Left lung (tissue), 4 donors: ENCODE measurements at regions not wholly inside any gene's neighbourhood (a gene's known extent, or its start where the extent isn't known, plus 50 kb on each side); places are given as distances from the start of the nearest gene placed in this dataset.

Source experiments
- ATAC-seq: fragments of 200-7000 bp; cut with Tn5 transposase; one replicate; pipeline ENCODE4 v1.9.1; 2020; ENCODE audit warnings: moderate library complexity
- DNase-seq, 4 donors: peaks; one replicate each; pipeline ENCODE4 v3.0.0-alpha.2; 2013 to 2020
- H3K27ac ChIP-seq, 2 donors: fragments of 200-600 bp; sonication (generic) in 1 of 2; one replicate each; pipeline versions ENCODE4 v1.5.0 to v1.8.0; 2020 to 2021
- H3K27me3 ChIP-seq, 2 donors: fragments of 200-600 bp; sonication (generic) in 1 of 2; one replicate each; pipeline versions ENCODE4 v1.5.0 to v1.8.0; 2020 to 2021
- H3K36me3 ChIP-seq, 2 donors: fragments of 200-600 bp; sonication (generic) in 1 of 2; one replicate each; pipeline versions ENCODE4 v1.5.0 to v1.8.0; 2020 to 2021
- H3K4me1 ChIP-seq, 2 donors: fragments of 200-600 bp; one replicate each; pipeline ENCODE4 v1.8.0; 2021
- H3K4me3 ChIP-seq, 2 donors: fragments of 200-600 bp; sonication (generic) in 1 of 2; one replicate each; pipeline versions ENCODE4 v1.5.0 to v1.8.0; 2020 to 2021; ENCODE audit warnings: mild to moderate bottlenecking in 1 of 2
- H3K9me3 ChIP-seq, 2 donors: fragments of 200-600 bp; sonication (generic) in 1 of 2; one replicate each; pipeline versions ENCODE4 v1.5.0 to v1.8.0; 2020 to 2021
- CTCF ChIP-seq, 2 donors: fragments of 200-600 bp; sonication (generic) in 1 of 2; IDR thresholded peaks; one replicate each; pipeline versions ENCODE4 v1.5.0 to v1.8.0; 2021; ENCODE audit warnings: antibody characterized with exemption in 2 of 2
- intact Hi-C, 2 donors: fragments of 100-400 bp; cut with DNase I; formaldehyde crosslinking; loops; one replicate each; pipeline versions ENCODE4 v1.11.2 to v1.14.2; 2022
- donor health status: DM: no; HTN: yes; CAD: no.
- donor health status: DM: no; HTN: no; CAD: no.

DNA sequence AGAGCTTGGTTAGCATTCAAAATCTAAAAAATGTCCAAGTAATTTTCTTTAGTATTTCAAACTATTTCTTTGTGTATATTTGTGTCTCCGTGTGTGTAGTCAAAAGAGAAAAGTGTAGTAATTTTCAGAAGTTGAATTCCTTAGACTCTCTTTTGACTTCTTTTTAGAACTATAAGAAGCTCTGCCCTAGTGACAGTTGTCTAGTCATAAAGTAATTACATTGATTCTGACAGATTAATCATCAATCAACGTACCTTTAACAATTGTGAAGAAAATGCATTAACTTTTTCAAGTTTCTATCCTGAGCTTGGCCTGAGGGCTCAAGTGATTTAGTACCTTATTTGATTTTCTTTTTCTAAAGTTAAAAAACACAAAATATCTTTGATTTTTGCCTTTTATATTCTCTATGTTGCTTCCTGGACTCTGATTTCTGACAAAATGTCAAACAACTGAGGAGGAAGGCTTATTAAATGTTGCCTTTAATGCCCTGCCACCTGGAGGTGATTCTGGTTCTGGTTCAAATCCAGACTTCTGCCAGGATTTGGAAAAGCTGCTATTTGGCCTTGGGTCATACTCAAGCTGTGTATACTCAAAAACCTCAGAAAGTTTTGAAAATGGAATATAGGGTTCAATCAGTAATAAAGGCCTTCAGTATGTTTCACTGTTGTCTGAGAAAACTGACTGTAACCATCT lies 653.6 kb downstream of the NSUN3 start:
- no peak overlapping the region for H3K27ac ChIP-seq
- no peaks in the 10 kb centered on the region for H3K4me1 ChIP-seq
- intact Hi-C loops: no loop called here
- ATAC-seq (peak; percentile 41), DNase-seq (peak in 1 of 4 donors; percentile 16)
- no peaks in the 10 kb centered on the region for H3K36me3 ChIP-seq
- H3K27me3 ChIP-seq: no peaks in the 10 kb centered on the region
- no peaks in the 10 kb centered on the region for H3K9me3 ChIP-seq
- no peak overlapping the region for H3K4me3 ChIP-seq
- TF ChIP-seq CTCF (IDR thresholded peaks at IDR 0.05): no peak

DNA sequence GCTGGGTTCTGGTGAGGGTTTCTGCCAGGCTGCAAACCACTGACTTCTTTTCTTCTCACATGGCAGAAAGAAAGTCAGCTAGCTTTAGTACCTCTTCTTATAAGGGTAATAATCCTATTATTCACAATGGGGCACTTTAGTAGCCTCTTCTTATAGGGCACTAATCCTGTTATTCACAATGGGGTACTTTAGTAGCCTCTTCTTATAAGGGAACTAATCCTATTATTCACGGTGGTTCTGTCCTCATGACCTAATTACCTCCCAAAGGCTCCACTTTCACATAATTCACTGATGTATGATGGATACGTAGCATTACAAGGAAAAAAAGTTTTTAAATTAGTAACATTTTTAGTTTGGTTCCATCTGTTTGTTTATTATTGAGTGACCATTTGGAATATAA lies 671.3 kb downstream of the NSUN3 start:
- Histone ChIP-seq H3K9me3 (peaks cover 0 to 7% of the 10 kb centered on the region in 2 donors), H3K36me3 (no peaks in the 10 kb centered on the region), H3K4me3 (no peak overlapping the region), H3K27ac (no peak overlapping the region), H3K4me1 (no peaks in the 10 kb centered on the region), H3K27me3 (no peaks in the 10 kb centered on the region)
- DNase-seq (no peak), ATAC-seq (no peak)
- no peak for TF ChIP-seq CTCF (IDR thresholded peaks at IDR 0.05)
- intact Hi-C loops: no loop called here

DNA sequence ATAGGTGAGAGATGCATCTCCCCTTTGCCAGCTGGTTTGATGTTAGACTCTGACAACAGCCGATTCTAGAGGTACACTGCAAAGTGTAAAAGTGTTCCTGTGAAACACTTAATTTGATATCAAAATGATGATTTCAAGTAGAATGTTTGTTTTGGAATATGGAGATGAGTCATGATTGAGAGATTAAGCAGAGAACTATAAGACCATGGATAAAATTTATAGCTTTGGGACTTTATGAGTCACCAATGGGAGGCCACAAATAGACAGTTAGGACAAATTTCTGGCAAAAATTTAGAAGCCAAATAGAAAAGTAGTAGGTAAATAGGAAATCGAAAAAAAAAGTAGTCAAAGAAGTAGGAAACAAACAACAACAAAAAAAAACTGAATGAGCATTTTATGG lies 672.5 kb downstream of the NSUN3 start:
- Histone ChIP-seq H3K27me3 (no peaks in the 10 kb centered on the region), H3K36me3 (no peaks in the 10 kb centered on the region), H3K9me3 (peaks cover 0 to 7% of the 10 kb centered on the region in 2 donors), H3K27ac (no peak overlapping the region), H3K4me3 (no peak overlapping the region), H3K4me1 (no peaks in the 10 kb centered on the region)
- intact Hi-C loops: no loop called here
- ATAC-seq (no peak), DNase-seq (no peak)
- no peak for TF ChIP-seq CTCF (IDR thresholded peaks at IDR 0.05)

DNA sequence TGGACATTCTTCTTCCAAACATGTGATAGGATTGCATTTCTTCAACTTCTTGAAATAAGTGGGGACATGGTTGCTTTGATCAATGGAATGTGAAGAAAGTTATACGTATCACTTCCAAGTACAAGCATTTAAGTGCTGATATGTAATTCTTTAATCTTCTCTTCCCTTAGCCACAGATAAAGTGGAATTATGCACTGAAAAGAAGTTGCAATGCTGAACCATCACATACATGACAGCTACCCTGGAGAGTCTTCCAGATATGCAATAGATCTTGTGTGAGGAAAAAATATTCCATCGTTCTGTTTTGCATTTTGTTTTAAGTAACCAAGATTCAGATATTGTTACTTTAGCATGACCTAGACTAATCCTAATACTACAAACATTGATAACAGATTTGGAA lies 674.3 kb downstream of the NSUN3 start:
- intact Hi-C loops: no loop called here
- Histone ChIP-seq H3K9me3 (no peaks in the 10 kb centered on the region), H3K4me1 (no peaks in the 10 kb centered on the region), H3K27ac (no peak overlapping the region), H3K27me3 (no peaks in the 10 kb centered on the region), H3K4me3 (no peak overlapping the region), H3K36me3 (no peaks in the 10 kb centered on the region)
- DNase-seq (no peak), ATAC-seq (no peak)
- TF ChIP-seq CTCF (IDR thresholded peaks at IDR 0.05): no peak

- no peak overlapping the region for H3K27ac ChIP-seq
- DNase-seq: no peak
- H3K36me3 ChIP-seq: no peaks in the 10 kb centered on the region
- no peak overlapping the region for H3K4me3 ChIP-seq
- H3K27me3 ChIP-seq: no peaks in the 10 kb centered on the region
- H3K4me1 ChIP-seq: no peaks in the 10 kb centered on the region
- intact Hi-C loops: no loop called here
- H3K9me3 ChIP-seq: peaks cover 0 to 3% of the 10 kb centered on the region in 2 donors
- no peak for ATAC-seq
- TF ChIP-seq CTCF (IDR thresholded peaks at IDR 0.05): no peak
Observed at GRCh38 chr3:94739420-94739819, 676.6 kb downstream of the NSUN3 start.
